ENCODE measurements at regions not wholly inside any gene's neighbourhood (a gene's known extent, or its start where the extent isn't known, plus 50 kb on each side); places are given as distances from the start of the nearest gene placed in this dataset.
"Not testable (repeated sequence)": the region's sequence is repeated elsewhere in the genome, so short reads cannot be mapped to it uniquely, and the experiment has no call there.

DNA sequence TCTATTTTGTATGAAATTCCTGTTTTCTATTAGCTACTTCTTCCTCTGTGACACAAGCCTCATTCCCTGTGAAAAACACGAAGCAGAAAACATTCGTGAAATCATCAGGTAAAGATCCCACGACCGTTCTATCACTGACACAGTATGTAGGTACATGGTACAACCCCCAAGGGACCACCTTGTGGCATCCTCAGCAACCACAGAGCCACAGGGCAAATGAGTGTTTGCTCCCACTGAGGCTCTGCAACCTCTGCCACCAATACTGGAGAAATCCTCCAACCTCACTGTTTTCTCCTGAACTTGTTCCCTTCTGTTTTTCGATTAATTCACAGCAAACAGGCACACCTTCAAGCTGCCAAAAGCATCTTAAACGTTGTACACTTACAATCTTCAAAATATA is 83.7 kb upstream of the FBXO28 start:
- DNase-seq (ENCODE audit: low read depth) = not testable (repeated sequence)

DNA sequence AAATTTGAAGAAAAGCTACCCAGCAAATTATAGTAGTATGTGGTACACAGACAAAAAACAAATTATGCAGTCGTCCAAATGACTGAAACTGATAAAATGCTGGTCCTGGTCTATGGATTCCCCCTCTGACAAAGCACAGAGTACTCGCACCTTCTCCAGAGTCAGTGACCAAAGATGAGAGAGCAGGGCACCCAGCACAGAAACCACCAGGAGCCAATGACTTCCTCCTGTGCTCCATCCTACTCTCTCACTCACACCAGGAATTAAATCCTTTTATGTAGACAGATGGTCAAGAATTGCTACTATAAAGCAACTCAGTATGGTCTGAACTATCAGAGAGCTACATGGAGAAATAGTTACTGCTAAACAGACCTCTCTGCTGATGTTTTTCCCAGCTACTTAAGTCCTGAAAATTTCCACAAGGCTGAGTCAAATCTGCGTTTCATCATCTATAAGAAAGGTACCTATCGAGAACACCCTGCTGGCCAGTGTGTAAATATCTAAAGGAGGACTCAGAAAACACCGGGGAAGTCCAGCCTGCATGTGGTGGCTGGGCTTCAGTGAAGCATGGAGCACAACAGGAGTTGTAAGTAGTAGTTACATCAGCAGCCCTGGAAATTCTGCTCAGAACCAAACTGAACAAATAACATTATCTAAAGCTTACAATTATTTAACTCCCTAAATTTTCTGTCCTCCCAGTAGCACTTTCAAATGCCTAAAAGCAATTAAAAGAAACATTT is 84.5 kb upstream of the FBXO28 start:
- H3K4me3 ChIP-seq (ENCODE audit: low read depth, low read length); DNase-seq (ENCODE audit: low read depth): not testable (repeated sequence)

More for the DNA sequence above, 83.7 kb upstream of the FBXO28 start:
- not testable (repeated sequence) for H3K4me3 ChIP-seq (ENCODE audit: low read depth, low read length)

DNA sequence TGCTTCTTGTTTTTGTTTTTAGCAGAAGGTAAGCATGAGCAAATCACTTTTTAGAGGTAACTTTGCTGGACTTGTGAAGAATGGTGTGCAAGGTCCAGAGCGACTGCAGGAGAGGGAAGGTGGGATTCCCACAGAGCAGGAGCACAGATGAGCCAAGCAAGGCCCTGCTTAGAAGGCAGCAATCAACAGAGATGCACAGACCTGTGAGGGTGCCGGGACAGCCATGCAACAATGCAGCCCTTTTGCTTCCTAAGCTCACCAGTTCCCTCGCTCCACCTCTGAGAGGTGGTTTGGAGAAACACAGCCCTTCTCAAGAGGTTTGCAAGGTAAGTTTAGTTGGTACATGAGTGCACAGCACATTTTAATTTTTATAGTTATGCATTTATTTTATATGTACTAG is 85.1 kb upstream of the FBXO28 start:
- not testable (repeated sequence) for DNase-seq (ENCODE audit: low read depth); H3K4me3 ChIP-seq (ENCODE audit: low read depth, low read length)

DNA sequence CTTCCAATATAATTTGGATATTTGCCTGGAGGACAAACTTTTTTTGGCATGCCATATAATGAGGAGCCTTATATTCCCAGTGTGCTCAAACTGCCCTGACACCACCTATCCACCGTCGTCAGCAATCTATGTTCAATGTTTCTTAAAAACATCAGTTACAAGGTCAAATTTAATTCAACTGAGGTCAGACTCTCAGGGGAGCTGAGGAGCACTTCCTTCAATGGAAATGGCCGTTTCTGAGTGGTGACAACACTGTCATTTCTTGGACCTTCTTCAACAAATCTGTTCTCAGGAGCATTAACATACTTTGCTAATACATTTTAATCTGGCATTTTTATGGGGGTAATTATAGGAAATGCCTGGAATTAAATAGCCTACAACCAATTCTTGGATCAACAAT is 90.8 kb upstream of the FBXO28 start:
- not testable (repeated sequence) for H3K4me3 ChIP-seq (ENCODE audit: low read depth, low read length); DNase-seq (ENCODE audit: low read depth)

DNA sequence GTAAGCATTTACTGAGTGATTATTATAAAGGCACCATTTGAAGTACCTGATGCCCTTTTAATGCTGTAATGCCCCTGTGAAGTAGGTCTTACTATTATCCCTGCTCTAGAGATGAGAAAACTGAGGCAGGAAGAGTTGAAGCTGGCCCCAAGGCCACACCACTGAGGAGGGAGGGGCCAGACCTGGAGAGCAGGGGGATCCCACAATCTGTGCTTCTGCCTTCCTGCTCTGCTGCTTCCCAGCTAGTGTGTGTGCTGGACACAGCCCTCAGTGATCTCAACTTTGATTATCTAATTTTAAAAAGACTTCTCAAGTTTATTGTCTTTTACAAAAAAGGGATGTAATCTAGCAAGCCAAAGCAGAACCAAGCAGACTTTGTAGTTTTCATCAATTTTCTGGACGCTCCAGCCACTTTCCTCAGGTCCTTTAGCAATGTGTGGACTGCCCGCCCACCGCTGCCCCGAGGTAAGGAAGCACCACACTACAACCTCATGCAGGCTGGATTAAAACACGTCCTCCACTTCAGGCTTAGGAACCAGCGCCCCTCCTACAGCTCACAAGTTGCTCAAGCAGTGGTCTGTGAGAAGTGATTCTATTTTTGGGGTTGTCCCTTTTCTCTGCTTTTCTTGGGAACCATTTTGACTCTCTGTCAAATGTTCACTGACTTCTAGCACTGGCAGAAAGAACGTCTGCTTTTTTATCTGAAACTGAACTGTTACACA is 91.5 kb upstream of the FBXO28 start:
- H3K4me3 ChIP-seq (ENCODE audit: low read depth, low read length); DNase-seq (ENCODE audit: low read depth): not testable (repeated sequence)

DNA sequence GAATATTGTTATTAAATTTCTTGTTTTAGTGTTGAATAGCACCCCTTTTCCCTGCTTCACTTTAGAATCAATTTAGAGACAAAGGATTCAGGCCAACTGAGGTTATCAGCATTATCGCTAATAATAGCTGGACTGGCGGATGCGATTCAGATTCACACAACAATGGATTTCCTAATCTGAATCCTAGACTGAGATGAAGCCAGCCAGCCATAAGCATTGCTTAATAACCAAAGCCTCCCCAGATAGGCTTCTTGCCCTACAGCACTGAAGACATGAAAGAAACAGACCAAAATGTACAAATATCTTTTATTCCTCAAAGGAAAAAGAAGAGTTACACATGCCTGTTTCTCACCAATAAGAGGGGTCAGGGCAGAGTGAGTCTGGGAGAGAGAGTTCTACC is 94.0 kb upstream of the FBXO28 start:
- H3K4me3 ChIP-seq (ENCODE audit: low read depth, low read length) = not testable (repeated sequence)

DNA sequence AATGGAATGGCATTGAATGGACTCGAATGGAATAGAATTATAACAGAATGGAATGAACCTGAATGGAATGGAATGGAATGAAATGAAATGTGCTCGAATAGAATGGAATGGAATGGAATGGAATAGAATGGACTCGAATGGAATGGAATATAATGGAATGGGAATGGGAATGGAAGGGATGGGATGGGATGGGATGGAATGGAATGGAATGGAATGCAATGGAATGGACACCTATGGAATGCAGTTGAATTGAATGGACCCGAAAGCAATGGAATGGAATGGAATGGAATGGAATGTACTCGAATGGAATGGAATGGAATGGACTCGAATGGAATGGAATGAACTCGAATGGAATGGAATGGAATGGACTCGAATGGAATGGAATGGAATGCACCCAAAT is 98.1 kb upstream of the FBXO28 start:
- not testable (repeated sequence) for H3K4me3 ChIP-seq (ENCODE audit: low read depth, low read length); DNase-seq (ENCODE audit: low read depth)

More for the DNA sequence above, 94.0 kb upstream of the FBXO28 start:
- DNase-seq (ENCODE audit: low read depth) = not testable (repeated sequence)

DNA sequence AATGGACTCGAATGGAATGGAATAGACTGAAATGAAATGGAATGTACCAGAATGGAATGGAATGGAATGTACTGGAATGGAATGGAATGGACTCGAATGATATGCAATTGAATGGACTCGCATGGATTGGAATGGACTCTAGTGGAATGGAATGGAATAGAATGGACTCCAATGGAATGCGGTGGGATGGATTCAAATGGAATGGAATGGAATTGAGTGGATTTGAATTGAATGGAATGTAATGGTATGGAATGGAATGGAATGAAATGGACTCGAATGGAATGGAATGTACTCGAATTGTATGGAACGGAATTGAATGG is 99.6 kb upstream of the FBXO28 start:
- DNase-seq (ENCODE audit: low read depth) = no peak
- H3K4me3 ChIP-seq (ENCODE audit: low read depth, low read length) = no peak overlapping the region

DNA sequence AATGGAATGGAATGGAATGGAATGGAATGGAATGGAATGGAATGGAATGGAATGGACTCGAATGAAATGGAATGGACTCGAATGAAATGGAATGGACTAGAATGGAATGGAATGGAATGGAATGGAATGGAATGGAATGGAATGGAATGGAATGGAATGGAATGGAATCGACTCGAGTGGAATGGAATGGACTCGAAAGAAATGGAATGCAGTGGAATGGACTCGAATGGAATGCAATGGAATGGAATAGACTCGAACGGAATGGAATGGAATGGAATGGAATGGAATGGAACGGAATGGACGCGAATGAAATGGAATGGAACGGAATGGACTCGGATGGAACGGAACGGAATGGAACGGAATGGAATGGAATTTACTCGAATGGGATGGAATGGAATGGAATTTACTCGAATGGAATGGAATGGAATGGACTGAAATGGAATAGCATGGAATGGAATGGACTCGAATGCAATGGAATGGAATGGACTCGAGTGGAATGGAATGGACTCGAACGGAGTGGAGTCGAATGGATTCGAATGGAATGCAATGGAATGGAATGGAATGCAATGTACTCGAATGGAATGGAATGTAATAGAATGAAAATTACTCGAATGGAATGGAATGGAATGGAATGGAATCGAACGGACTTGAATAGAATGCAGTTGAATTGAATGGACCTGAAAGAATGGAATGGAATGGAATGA is 100.1 kb upstream of the FBXO28 start:
- not testable (repeated sequence) for H3K4me3 ChIP-seq (ENCODE audit: low read depth, low read length); DNase-seq (ENCODE audit: low read depth)

DNA sequence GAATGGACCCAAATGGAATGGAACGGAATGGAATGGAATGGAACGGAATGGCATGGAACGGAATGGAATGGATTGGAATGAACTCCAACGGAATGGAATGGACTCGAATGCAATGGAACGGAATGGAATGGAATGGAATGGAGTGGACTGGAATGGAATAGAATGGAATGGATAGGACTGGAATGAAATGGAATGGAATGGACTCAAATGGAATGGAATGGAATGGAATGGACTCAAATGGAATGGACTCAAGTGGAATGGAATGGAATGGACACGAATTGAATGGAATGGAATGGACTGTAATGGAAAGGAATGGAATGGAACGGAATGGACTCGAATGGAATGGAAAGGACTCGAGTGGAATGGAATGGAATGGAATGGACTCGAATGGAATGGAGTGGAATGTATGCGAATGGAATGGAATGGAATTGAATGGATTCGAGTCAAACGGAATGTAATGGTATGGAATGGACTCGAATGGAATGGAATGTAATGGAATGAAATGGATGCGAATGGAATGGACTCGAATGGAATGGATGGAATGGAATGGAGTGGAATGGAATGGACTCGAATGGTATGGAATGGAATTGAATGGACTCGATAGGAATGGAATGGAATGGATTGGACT is 101.0 kb upstream of the FBXO28 start:
- not testable (repeated sequence) for DNase-seq (ENCODE audit: low read depth); H3K4me3 ChIP-seq (ENCODE audit: low read depth, low read length)

DNA sequence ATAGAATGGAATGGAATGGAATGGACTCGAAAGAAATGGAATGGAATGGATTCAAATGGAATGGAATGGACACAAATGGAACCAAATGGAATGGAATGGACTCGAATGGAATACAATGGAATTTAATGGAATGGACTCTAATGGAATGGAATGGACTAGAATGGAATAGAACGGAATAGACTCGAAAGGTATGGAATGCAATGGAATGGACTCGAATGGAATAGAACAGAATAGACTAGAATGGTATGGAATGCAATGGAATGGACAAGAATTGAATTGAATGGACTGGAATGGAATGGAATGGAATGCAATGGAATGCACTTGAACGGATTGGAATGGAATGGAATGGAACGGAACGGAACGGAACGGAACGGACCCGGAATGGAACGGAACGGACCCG is 101.7 kb upstream of the FBXO28 start:
- not testable (repeated sequence) for DNase-seq (ENCODE audit: low read depth); H3K4me3 ChIP-seq (ENCODE audit: low read depth, low read length)

DNA sequence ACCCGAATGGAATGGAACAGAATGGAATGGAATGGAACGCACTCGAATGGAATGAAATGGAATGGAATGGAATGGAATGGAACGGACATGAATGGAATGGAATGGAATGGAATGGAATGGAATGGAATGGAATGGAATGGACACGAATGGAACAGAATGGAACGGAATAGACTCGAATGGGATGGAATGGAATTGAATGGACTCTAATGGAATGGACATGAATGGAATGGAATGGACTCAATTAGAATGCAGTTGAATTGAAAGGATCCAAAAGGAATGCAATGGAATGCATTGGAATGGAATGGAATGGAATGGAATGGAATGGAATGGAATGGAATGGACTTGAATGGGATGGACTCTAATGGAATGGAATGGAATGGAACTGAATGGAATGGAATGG is 102.2 kb upstream of the FBXO28 start:
- DNase-seq (ENCODE audit: low read depth); H3K4me3 ChIP-seq (ENCODE audit: low read depth, low read length): not testable (repeated sequence)

DNA sequence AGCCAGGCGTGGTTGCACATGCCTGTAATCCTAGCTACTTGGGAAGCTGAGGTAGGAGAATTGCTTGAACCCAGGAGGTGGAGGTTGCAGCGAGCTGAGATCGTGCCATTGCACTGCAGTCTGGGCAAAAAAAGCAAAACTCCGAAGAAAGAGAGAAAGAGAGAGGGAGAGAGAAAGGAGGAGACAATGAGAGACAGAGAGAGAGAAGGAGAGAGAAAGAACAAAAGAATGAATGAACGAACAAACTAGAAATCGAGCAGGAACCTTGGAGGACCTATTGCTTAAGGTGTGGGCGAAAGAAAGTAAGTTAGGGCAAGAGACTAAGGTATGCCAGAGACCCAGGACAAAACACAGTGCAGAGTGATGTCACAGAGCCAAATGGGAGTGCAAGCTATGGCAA is 102.8 kb upstream of the FBXO28 start:
- not testable (repeated sequence) for DNase-seq (ENCODE audit: low read depth); H3K4me3 ChIP-seq (ENCODE audit: low read depth, low read length)

DNA sequence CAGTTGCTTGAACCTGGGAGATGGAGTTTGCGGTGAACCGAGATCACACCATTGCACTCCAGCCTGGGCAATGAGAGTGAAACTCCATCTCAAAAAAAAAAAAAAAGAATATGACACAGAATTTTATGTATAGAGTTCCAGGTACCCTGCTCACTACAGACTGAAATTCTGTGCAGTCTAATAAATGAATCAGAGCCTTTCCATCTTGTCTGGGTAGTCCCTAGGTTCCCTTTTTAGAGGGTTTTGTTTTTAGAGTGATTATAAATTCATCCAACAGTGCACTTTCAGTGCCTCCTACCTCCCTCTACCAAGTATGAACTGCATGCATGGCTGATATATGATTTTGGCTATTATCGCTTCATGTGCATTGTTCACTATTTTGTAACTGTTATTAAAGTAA is 107.9 kb upstream of the FBXO28 start:
- DNase-seq (ENCODE audit: low read depth); H3K4me3 ChIP-seq (ENCODE audit: low read depth, low read length): not testable (repeated sequence)

DNA sequence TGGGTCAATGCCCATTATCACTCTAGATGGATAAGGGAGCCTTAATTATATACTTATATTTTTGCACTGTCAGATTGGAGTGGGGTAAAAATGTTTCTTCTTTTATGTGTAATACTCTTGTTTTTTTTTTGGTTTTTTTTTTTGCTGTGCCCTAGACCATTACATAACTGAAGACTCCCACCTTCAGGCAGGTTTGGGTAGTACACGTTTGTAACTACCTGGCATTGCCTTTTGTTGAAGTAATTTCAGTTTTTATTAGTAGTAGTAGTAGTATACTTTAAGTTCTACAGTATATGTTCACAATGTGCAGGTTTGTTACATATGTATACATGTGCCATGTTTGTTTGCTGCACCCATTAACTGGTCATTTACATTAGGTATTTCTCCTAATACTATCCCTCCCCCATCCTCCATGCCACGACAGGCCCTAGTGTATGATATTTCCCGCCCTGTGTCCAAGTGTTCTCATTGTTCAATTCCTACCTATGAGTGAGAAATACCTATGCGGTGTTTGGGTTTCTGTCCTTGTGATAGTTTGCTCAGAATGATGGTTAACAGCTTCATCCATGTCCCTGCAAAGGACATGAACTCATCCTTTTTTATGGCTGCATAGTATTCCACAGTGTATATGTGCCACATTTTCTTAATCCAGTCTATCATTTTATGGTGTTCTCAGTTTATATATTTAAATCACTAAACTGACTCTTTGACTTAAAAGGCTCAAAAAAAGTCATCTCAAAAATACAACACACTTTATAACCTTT is 109.2 kb upstream of the FBXO28 start:
- H3K4me3 ChIP-seq (ENCODE audit: low read depth, low read length); DNase-seq (ENCODE audit: low read depth): not testable (repeated sequence)

DNA sequence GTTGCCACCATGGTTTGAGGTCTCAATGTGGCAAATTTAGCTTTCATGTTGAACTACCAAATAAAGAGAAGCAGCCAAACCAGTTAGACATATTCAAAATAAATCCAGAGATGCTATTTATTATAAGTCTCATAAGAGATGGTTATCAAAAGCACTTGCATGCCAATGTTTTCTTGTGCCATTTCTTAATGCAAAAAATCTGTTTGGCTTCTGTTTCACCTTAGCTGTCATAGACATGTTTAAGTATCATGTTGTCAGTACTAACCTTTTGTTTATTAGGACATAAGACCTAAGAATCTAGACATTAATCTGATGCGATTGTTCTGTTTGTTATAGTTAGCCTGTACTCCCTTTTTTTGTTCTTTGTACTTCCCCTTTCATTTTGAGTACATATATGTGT is 110.0 kb upstream of the FBXO28 start:
- DNase-seq (ENCODE audit: low read depth); H3K4me3 ChIP-seq (ENCODE audit: low read depth, low read length): not testable (repeated sequence)

DNA sequence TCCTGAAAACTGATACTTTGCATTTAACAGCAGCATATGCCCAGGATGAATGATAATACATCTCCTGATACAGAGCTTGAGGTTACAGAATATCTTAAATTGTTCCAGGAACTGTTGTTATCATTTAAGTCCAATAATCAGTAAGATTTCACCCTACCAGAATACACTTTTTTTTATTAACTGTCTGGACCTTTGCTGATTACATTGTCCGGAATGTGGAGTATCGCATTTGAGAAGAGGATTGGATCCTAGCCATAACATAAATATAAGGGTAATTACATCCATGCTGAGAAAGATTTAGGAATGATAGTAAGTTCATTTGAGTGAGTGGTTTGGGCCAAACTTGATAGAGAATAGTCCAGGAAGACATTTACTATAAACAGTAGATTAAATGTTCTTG is 112.2 kb upstream of the FBXO28 start:
- not testable (repeated sequence) for DNase-seq (ENCODE audit: low read depth); H3K4me3 ChIP-seq (ENCODE audit: low read depth, low read length)

DNA sequence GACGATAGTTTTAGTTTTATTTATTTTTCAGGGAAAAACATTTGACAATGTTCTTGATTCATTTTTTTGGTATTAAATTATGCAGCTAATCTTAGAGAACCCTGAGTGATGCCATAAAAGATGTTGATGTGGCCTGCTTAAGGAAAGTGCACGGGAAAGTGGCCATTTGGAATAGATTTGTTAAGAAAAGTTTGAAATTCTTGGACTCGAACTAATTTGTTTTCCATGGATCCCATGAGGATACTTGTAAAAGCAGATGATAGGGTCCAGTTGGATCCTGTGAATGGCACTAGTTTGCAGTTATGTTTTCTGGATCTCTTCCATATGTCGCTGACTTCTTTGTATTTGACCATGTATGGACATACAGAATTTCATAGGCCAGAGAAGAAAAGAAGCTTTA is 114.2 kb upstream of the FBXO28 start:
- not testable (repeated sequence) for H3K4me3 ChIP-seq (ENCODE audit: low read depth, low read length)
- peak; percentile 8 for DNase-seq (ENCODE audit: low read depth)

Data from skeletal muscle cell (primary cell).